ENCODE measurements at regions not wholly inside any gene's neighbourhood (a gene's known extent, or its start where the extent isn't known, plus 50 kb on each side); places are given as distances from the start of the nearest gene placed in this dataset.

DNA sequence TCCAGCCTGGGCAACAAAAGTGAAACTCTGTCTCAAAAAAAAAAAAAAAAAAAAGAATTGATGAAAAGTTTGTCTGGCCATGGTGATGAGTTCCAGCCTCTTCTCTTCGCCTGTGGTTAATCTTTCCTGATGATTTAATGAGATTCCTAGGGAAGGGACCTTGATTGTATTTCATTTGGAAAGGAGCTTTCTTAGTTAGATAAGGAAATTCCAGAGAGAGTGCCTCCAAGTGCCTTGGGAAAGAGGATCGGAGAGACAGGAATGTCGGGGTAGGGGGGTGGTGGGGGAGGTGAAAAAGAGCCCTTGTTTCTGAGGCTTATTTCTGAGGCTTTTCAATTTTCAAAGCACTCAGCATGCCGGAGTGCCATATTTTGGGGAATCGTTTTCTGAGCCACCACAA lies 93.2 kb upstream of the SIAH1 start:
- TF ChIP-seq, protein P1, sequence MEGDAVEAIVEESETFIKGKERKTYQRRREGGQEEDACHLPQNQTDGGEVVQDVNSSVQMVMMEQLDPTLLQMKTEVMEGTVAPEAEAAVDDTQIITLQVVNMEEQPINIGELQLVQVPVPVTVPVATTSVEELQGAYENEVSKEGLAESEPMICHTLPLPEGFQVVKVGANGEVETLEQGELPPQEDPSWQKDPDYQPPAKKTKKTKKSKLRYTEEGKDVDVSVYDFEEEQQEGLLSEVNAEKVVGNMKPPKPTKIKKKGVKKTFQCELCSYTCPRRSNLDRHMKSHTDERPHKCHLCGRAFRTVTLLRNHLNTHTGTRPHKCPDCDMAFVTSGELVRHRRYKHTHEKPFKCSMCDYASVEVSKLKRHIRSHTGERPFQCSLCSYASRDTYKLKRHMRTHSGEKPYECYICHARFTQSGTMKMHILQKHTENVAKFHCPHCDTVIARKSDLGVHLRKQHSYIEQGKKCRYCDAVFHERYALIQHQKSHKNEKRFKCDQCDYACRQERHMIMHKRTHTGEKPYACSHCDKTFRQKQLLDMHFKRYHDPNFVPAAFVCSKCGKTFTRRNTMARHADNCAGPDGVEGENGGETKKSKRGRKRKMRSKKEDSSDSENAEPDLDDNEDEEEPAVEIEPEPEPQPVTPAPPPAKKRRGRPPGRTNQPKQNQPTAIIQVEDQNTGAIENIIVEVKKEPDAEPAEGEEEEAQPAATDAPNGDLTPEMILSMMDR (conservative IDR thresholded peaks at IDR 0.05; ENCODE audit: low read length), result no peak
- no peak for TF ChIP-seq EZH2phosphoT487 (IDR thresholded peaks at IDR 0.05; ENCODE audit: borderline replicate concordance)

Data from Loucy (cell line).